Peyer's patch (tissue), 4 donors: ENCODE measurements at regions not wholly inside any gene's neighbourhood (a gene's known extent, or its start where the extent isn't known, plus 50 kb on each side); places are given as distances from the start of the nearest gene placed in this dataset.
"Not testable (repeated sequence)": the region's sequence is repeated elsewhere in the genome, so short reads cannot be mapped to it uniquely, and the experiment has no call there.

Experiments used
- POLR2A ChIP-seq, 2 donors: fragments of 450-650 bp; IDR thresholded peaks; one replicate each; pipeline ENCODE4 v1.5.1; 2017; ENCODE audit warnings: antibody characterized with exemption in 2 of 2, mild to moderate bottlenecking in 2 of 2, moderate library complexity in 2 of 2
- TF ChIP-seq, protein P1 (sequence below), 6 experiments: fragments of 450-650 bp in 4 of 6; fragments of 200-600 bp in 2 of 6; sonication (generic) in 1 of 6; IDR thresholded peaks; one replicate each; pipeline ENCODE4 v1.5.1; 2017 to 2019; ENCODE audit warnings: antibody characterized with exemption in 6 of 6, mild to moderate bottlenecking in 3 of 6, moderate library complexity in 1 of 6

DNA sequence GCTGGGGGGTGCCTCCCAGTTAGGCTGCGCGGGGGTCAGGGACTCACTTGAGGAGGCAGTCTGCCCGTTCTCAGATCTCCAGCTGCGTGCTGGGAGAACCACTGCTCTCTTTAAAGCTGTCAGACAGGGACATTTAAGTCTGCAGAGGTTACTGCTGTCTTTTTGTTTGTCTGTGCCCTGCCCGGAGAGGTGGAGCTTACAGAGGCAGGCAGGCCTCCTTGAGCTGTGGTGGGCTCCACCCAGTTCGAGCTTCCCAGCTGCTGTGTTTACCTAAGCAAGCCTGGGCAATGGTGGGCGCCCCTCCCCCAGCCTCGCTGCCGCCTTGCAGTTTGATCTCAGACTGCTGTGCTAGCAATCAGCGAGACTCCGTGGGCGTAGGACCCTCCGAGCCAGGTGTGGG, 584.2 kb upstream of the SLC39A10 start:
- not testable (repeated sequence) for TF ChIP-seq POLR2A (IDR thresholded peaks at IDR 0.05)
- TF ChIP-seq, protein P1, sequence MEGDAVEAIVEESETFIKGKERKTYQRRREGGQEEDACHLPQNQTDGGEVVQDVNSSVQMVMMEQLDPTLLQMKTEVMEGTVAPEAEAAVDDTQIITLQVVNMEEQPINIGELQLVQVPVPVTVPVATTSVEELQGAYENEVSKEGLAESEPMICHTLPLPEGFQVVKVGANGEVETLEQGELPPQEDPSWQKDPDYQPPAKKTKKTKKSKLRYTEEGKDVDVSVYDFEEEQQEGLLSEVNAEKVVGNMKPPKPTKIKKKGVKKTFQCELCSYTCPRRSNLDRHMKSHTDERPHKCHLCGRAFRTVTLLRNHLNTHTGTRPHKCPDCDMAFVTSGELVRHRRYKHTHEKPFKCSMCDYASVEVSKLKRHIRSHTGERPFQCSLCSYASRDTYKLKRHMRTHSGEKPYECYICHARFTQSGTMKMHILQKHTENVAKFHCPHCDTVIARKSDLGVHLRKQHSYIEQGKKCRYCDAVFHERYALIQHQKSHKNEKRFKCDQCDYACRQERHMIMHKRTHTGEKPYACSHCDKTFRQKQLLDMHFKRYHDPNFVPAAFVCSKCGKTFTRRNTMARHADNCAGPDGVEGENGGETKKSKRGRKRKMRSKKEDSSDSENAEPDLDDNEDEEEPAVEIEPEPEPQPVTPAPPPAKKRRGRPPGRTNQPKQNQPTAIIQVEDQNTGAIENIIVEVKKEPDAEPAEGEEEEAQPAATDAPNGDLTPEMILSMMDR (IDR thresholded peaks at IDR 0.05) = not testable (repeated sequence)
